HCT116 (cell line): ENCODE measurements at regions not wholly inside any gene's neighbourhood (a gene's known extent, or its start where the extent isn't known, plus 50 kb on each side); places are given as distances from the start of the nearest gene placed in this dataset.

ENCODE experiments used
- CBX3 ChIP-seq: IDR thresholded peaks from 2 replicates; pipeline ENCODE4 v1.6.1; 2012; ENCODE audit warnings: low read depth
- CEBPB ChIP-seq: IDR thresholded peaks from 2 replicates; pipeline ENCODE4 v1.6.1; 2012; ENCODE audit warnings: low read depth
- EGR1 ChIP-seq: IDR thresholded peaks from 2 replicates; pipeline ENCODE4 v1.6.1; 2012; ENCODE audit warnings: low read depth
- EZH2 ChIP-seq: fragments of 200-600 bp; sonication (generic); IDR thresholded peaks from 2 replicates; pipeline ENCODE4 v1.6.1; 2017; ENCODE audit warnings: antibody characterized with exemption, mixed run types
- FOSL1 ChIP-seq: IDR thresholded peaks from 2 replicates; pipeline ENCODE4 v1.6.1; 2012; ENCODE audit warnings: low read depth
- POLR2A ChIP-seq: IDR thresholded peaks from 2 replicates; pipeline ENCODE4 v1.7.0; 2011; ENCODE audit warnings: borderline replicate concordance; ENCODE audit not compliant: insufficient read depth, insufficient read length; ENCODE audit errors: extremely low read depth
- POLR2AphosphoS5 ChIP-seq: IDR thresholded peaks from 2 replicates; pipeline ENCODE4 v1.6.1; 2011; ENCODE audit warnings: mild to moderate bottlenecking, low read depth, low read length, moderate library complexity
- RAD21 ChIP-seq: IDR thresholded peaks from 2 replicates; pipeline ENCODE4 v1.6.1; 2012; ENCODE audit warnings: low read depth, mild to moderate bottlenecking
- SIN3A ChIP-seq: IDR thresholded peaks from 2 replicates; pipeline ENCODE4 v1.6.1; 2012; ENCODE audit warnings: low read depth
- ZFX ChIP-seq: fragments of 450-650 bp; IDR thresholded peaks from 2 replicates; pipeline ENCODE4 v1.6.1; 2017
- ZNF274 ChIP-seq: fragments of 200-500 bp; sonication (Bioruptor generic); IDR thresholded peaks from 2 replicates; pipeline ENCODE4 v1.6.1; 2014; ENCODE audit warnings: mild to moderate bottlenecking, low read depth, low read length, inconsistent platforms
- TF ChIP-seq, protein P1 (sequence below), 3 experiments: fragments of 200-600 bp in 1 of 3; sonication (generic) in 1 of 3; IDR thresholded peaks in 2 of 3; conservative IDR thresholded peaks in 1 of 3; 2 replicates each; pipeline ENCODE4 v1.5.1; 2012 to 2017; ENCODE audit warnings: low read depth in 2 of 3, low read length in 2 of 3, antibody characterized with exemption in 1 of 3, borderline replicate concordance in 1 of 3, control low read depth in 1 of 3, mild to moderate bottlenecking in 1 of 3, mixed read lengths in 1 of 3, mixed run types in 1 of 3, moderate library complexity in 1 of 3; ENCODE audit not compliant: insufficient read depth in 1 of 3
- TF ChIP-seq, protein P2 (sequence below): IDR thresholded peaks from 2 replicates; pipeline ENCODE4 v1.6.1; 2012
- TF ChIP-seq, protein P3 (sequence below): IDR thresholded peaks from 2 replicates; pipeline ENCODE4 v1.6.1; 2012; ENCODE audit warnings: low read depth

DNA sequence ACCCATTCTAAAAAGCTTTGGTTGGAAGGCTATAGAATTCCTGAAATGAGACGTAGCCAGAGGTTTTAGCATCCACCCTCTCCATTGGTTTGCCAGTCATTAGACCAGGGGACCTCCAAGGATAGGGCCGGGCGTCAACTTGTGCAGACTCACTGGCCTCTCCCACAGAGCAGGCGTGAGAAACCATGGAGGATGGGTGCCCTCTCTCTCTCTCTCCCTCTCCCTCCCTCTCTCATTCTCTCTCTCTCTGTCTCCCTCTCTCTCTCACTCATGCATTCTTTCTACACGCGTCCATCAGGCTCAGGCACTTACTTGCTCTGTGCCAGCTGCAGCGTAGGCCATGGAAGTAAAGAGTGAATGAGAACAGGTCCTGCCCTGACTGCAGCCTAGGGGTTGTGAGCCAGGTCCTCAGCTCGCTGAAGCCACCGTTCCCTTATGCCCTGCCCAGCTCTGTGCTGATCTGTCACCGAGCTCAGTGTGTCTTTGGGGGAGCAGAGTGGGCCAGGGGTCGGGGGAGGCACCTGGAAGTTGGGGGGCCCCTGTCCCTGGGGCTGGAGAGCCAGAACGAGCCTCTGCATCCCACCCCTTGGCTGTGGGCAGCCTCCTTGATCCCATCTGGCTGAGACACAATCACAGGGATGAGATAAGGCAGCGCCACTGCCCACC lies 304.4 kb upstream of the HS6ST1 start:
- TF ChIP-seq, protein P1, sequence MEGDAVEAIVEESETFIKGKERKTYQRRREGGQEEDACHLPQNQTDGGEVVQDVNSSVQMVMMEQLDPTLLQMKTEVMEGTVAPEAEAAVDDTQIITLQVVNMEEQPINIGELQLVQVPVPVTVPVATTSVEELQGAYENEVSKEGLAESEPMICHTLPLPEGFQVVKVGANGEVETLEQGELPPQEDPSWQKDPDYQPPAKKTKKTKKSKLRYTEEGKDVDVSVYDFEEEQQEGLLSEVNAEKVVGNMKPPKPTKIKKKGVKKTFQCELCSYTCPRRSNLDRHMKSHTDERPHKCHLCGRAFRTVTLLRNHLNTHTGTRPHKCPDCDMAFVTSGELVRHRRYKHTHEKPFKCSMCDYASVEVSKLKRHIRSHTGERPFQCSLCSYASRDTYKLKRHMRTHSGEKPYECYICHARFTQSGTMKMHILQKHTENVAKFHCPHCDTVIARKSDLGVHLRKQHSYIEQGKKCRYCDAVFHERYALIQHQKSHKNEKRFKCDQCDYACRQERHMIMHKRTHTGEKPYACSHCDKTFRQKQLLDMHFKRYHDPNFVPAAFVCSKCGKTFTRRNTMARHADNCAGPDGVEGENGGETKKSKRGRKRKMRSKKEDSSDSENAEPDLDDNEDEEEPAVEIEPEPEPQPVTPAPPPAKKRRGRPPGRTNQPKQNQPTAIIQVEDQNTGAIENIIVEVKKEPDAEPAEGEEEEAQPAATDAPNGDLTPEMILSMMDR (IDR thresholded peaks at IDR 0.05 in 2 of 3, conservative IDR thresholded peaks at IDR 0.05 in 1 of 3; ENCODE audit: borderline replicate concordance in 1 of 3, insufficient read depth in 1 of 3, low read depth in 2 of 3, low read length in 2 of 3): no peak
- TF ChIP-seq POLR2A (no peak), POLR2AphosphoS5 (no peak), ZNF274 (no peak), EGR1 (no peak), SIN3A (no peak), EZH2 (no peak), CBX3 (no peak), RAD21 (no peak), CEBPB (no peak), ZFX (no peak), FOSL1 (no peak)
- TF ChIP-seq, protein P2, sequence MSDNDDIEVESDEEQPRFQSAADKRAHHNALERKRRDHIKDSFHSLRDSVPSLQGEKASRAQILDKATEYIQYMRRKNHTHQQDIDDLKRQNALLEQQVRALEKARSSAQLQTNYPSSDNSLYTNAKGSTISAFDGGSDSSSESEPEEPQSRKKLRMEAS: no peak
- TF ChIP-seq, protein P3, sequence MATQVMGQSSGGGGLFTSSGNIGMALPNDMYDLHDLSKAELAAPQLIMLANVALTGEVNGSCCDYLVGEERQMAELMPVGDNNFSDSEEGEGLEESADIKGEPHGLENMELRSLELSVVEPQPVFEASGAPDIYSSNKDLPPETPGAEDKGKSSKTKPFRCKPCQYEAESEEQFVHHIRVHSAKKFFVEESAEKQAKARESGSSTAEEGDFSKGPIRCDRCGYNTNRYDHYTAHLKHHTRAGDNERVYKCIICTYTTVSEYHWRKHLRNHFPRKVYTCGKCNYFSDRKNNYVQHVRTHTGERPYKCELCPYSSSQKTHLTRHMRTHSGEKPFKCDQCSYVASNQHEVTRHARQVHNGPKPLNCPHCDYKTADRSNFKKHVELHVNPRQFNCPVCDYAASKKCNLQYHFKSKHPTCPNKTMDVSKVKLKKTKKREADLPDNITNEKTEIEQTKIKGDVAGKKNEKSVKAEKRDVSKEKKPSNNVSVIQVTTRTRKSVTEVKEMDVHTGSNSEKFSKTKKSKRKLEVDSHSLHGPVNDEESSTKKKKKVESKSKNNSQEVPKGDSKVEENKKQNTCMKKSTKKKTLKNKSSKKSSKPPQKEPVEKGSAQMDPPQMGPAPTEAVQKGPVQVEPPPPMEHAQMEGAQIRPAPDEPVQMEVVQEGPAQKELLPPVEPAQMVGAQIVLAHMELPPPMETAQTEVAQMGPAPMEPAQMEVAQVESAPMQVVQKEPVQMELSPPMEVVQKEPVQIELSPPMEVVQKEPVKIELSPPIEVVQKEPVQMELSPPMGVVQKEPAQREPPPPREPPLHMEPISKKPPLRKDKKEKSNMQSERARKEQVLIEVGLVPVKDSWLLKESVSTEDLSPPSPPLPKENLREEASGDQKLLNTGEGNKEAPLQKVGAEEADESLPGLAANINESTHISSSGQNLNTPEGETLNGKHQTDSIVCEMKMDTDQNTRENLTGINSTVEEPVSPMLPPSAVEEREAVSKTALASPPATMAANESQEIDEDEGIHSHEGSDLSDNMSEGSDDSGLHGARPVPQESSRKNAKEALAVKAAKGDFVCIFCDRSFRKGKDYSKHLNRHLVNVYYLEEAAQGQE: no peak
